MG63 (cell line): ENCODE measurements at regions not wholly inside any gene's neighbourhood (a gene's known extent, or its start where the extent isn't known, plus 50 kb on each side); places are given as distances from the start of the nearest gene placed in this dataset.
"Not testable (repeated sequence)": the region's sequence is repeated elsewhere in the genome, so short reads cannot be mapped to it uniquely, and the experiment has no call there.

Experiments
- DNase-seq: peaks from one replicate; pipeline ENCODE4 v3.0.0-alpha.2; 2020
- H3K27me3 ChIP-seq: fragments of 250-450 bp; sonication (Bioruptor Pico); 2 replicates; pipeline ENCODE4 v1.5.1; 2020; ENCODE audit warnings: mild to moderate bottlenecking, moderate library complexity
- H3K36me3 ChIP-seq: fragments of 250-450 bp; sonication (Bioruptor Pico); 2 replicates; pipeline ENCODE4 v1.5.1; 2020; ENCODE audit warnings: mild to moderate bottlenecking, moderate library complexity
- H3K4me3 ChIP-seq: fragments of 250-450 bp; sonication (Bioruptor Pico); 2 replicates; pipeline ENCODE4 v1.5.1; 2020; ENCODE audit warnings: mild to moderate bottlenecking, moderate library complexity
- H3K9me3 ChIP-seq: fragments of 250-450 bp; sonication (Bioruptor Pico); 2 replicates; pipeline ENCODE4 v1.5.1; 2020; ENCODE audit warnings: mild to moderate bottlenecking, moderate library complexity

GRCh38 chr10:121375172-121375571 lies 223.1 kb downstream of the FGFR2 start:
- Histone ChIP-seq H3K4me3 (no peak overlapping the region), H3K36me3 (no peaks in the 10 kb centered on the region), H3K9me3 (no peaks in the 10 kb centered on the region), H3K27me3 (no peaks in the 10 kb centered on the region)
- DNase-seq: no peak

GRCh38 chr10:121378251-121378801 lies 219.9 kb downstream of the FGFR2 start:
- no peaks in the 10 kb centered on the region for H3K27me3 ChIP-seq
- no peaks in the 10 kb centered on the region for H3K36me3 ChIP-seq
- no peaks in the 10 kb centered on the region for H3K9me3 ChIP-seq
- no peak for DNase-seq
- no peak overlapping the region for H3K4me3 ChIP-seq

GRCh38 chr10:121379013-121379412 lies 219.2 kb downstream of the FGFR2 start:
- no peaks in the 10 kb centered on the region for H3K9me3 ChIP-seq
- no peak overlapping the region for H3K4me3 ChIP-seq
- no peaks in the 10 kb centered on the region for H3K27me3 ChIP-seq
- no peak for DNase-seq
- no peaks in the 10 kb centered on the region for H3K36me3 ChIP-seq

- Histone ChIP-seq H3K4me3 (no peak overlapping the region), H3K36me3 (no peaks in the 10 kb centered on the region), H3K27me3 (no peaks in the 10 kb centered on the region), H3K9me3 (no peaks in the 10 kb centered on the region)
- DNase-seq: no peak
These were observed 218.0 kb downstream of the FGFR2 start for GRCh38 chr10:121380211-121380610.

GRCh38 chr10:121382029-121382520 lies 216.2 kb downstream of the FGFR2 start:
- not testable (repeated sequence) for DNase-seq, H3K4me3 ChIP-seq, H3K9me3 ChIP-seq, H3K36me3 ChIP-seq, H3K27me3 ChIP-seq

GRCh38 chr10:121385136-121385535 lies 213.1 kb downstream of the FGFR2 start:
- Histone ChIP-seq H3K9me3 (no peaks in the 10 kb centered on the region), H3K36me3 (no peaks in the 10 kb centered on the region), H3K27me3 (no peaks in the 10 kb centered on the region), H3K4me3 (no peak overlapping the region)
- DNase-seq: no peak

GRCh38 chr10:121392657-121393056 lies 205.6 kb downstream of the FGFR2 start:
- DNase-seq: no peak

GRCh38 chr10:121393522-121393921 lies 204.7 kb downstream of the FGFR2 start:
- no peak for DNase-seq
- Histone ChIP-seq H3K27me3 (no peaks in the 10 kb centered on the region), H3K36me3 (no peaks in the 10 kb centered on the region), H3K4me3 (no peak overlapping the region), H3K9me3 (no peaks in the 10 kb centered on the region)

More at GRCh38 chr10:121392657-121393056, 205.6 kb downstream of the FGFR2 start:
- no peak overlapping the region for H3K4me3 ChIP-seq
- H3K27me3 ChIP-seq: no peaks in the 10 kb centered on the region
- H3K9me3 ChIP-seq: no peaks in the 10 kb centered on the region
- no peaks in the 10 kb centered on the region for H3K36me3 ChIP-seq

GRCh38 chr10:121400507-121400906 lies 197.7 kb downstream of the FGFR2 start:
- not testable (repeated sequence) for H3K27me3 ChIP-seq, DNase-seq, H3K4me3 ChIP-seq, H3K9me3 ChIP-seq, H3K36me3 ChIP-seq

- Histone ChIP-seq H3K36me3 (no peaks in the 10 kb centered on the region), H3K4me3 (no peak overlapping the region), H3K27me3 (no peaks in the 10 kb centered on the region), H3K9me3 (no peaks in the 10 kb centered on the region)
- DNase-seq: no peak
These were observed 194.7 kb downstream of the FGFR2 start for GRCh38 chr10:121403527-121403926.

- DNase-seq: no peak
- Histone ChIP-seq H3K4me3 (no peak overlapping the region), H3K27me3 (no peaks in the 10 kb centered on the region), H3K9me3 (no peaks in the 10 kb centered on the region), H3K36me3 (no peaks in the 10 kb centered on the region)
These were observed 193.6 kb downstream of the FGFR2 start for GRCh38 chr10:121404611-121405010.

GRCh38 chr10:121405096-121405495 lies 193.1 kb downstream of the FGFR2 start:
- Histone ChIP-seq H3K27me3 (no peaks in the 10 kb centered on the region), H3K36me3 (no peaks in the 10 kb centered on the region), H3K9me3 (no peaks in the 10 kb centered on the region), H3K4me3 (no peak overlapping the region)
- no peak for DNase-seq

- Histone ChIP-seq H3K4me3 (no peak overlapping the region), H3K36me3 (no peaks in the 10 kb centered on the region), H3K9me3 (no peaks in the 10 kb centered on the region), H3K27me3 (no peaks in the 10 kb centered on the region)
- DNase-seq: no peak
These were observed 192.7 kb downstream of the FGFR2 start for GRCh38 chr10:121405549-121405948.

- H3K4me3 ChIP-seq: no peak overlapping the region
- H3K27me3 ChIP-seq: no peaks in the 10 kb centered on the region
- DNase-seq: no peak
- H3K36me3 ChIP-seq: no peaks in the 10 kb centered on the region
- H3K9me3 ChIP-seq: no peaks in the 10 kb centered on the region
These were observed 192.3 kb downstream of the FGFR2 start for GRCh38 chr10:121405953-121406352.

GRCh38 chr10:121406823-121407545 lies 191.3 kb downstream of the FGFR2 start:
- no peaks in the 10 kb centered on the region for H3K27me3 ChIP-seq
- no peaks in the 10 kb centered on the region for H3K36me3 ChIP-seq
- DNase-seq: no peak
- H3K4me3 ChIP-seq: no peak overlapping the region
- H3K9me3 ChIP-seq: no peaks in the 10 kb centered on the region

GRCh38 chr10:121409466-121410104 lies 188.7 kb downstream of the FGFR2 start:
- Histone ChIP-seq H3K4me3 (no peak overlapping the region), H3K27me3 (no peaks in the 10 kb centered on the region), H3K9me3 (no peaks in the 10 kb centered on the region), H3K36me3 (no peaks in the 10 kb centered on the region)
- no peak for DNase-seq

- no peak for DNase-seq
- H3K36me3 ChIP-seq: no peaks in the 10 kb centered on the region
- no peaks in the 10 kb centered on the region for H3K9me3 ChIP-seq
- H3K4me3 ChIP-seq: no peak overlapping the region
- H3K27me3 ChIP-seq: no peaks in the 10 kb centered on the region
These were observed 187.2 kb downstream of the FGFR2 start for GRCh38 chr10:121411004-121411403.

- H3K9me3 ChIP-seq: no peaks in the 10 kb centered on the region
- no peak for DNase-seq
- H3K27me3 ChIP-seq: no peaks in the 10 kb centered on the region
- H3K4me3 ChIP-seq: no peak overlapping the region
- no peaks in the 10 kb centered on the region for H3K36me3 ChIP-seq
These were observed 184.3 kb downstream of the FGFR2 start for GRCh38 chr10:121413951-121414350.
